HUDEP-2 (cell line): ENCODE measurements at regions not wholly inside any gene's neighbourhood (a gene's known extent, or its start where the extent isn't known, plus 50 kb on each side); places are given as distances from the start of the nearest gene placed in this dataset.
A peak's percentile ranks its signal among the peaks of the same experiment; 100 is the strongest.
"Not testable (repeated sequence)": the region's sequence is repeated elsewhere in the genome, so short reads cannot be mapped to it uniquely, and the experiment has no call there.

Source experiments
- DNase-seq, 76 experiments: peaks; one replicate each; lab custom pipeline; 2025; ENCODE audit not compliant: unreplicated experiment in 76 of 76; lab: John Stamatoyannopoulos, UW

- DNase-seq = no peak
These were observed 50.9 kb upstream of the UBASH3B start for GRCh38 chr11:122604621-122605020.

- no peak for DNase-seq
These were observed 54.1 kb upstream of the UBASH3B start for GRCh38 chr11:122601141-122602125.

- DNase-seq = no peak
These were observed 55.2 kb upstream of the UBASH3B start for GRCh38 chr11:122600290-122600689.

- no peak for DNase-seq
These were observed 56.1 kb upstream of the UBASH3B start for GRCh38 chr11:122599434-122599833.

- no peak for DNase-seq
These were observed 56.6 kb upstream of the UBASH3B start for GRCh38 chr11:122598971-122599370.

- DNase-seq = no peak
These were observed 58.0 kb upstream of the UBASH3B start for GRCh38 chr11:122597511-122597910.

GRCh38 chr11:122594986-122595645, 60.4 kb upstream of the UBASH3B start:
- DNase-seq = no peak

GRCh38 chr11:122593473-122594420, 61.8 kb upstream of the UBASH3B start:
- no peak for DNase-seq

GRCh38 chr11:122592641-122593040, 62.9 kb upstream of the UBASH3B start:
- DNase-seq = no peak

GRCh38 chr11:122584670-122585069, 70.9 kb upstream of the UBASH3B start:
- DNase-seq = no peak

GRCh38 chr11:122580071-122580470, 75.5 kb upstream of the UBASH3B start:
- not testable (repeated sequence) for DNase-seq

- peak in 3 of 76 experiments; percentile 1 to 6 (median 5) for DNase-seq
These were observed 77.2 kb upstream of the UBASH3B start for GRCh38 chr11:122578171-122578825.

- no peak for DNase-seq
These were observed 82.9 kb upstream of the UBASH3B start for GRCh38 chr11:122572592-122572991.

GRCh38 chr11:122563761-122564160, 91.8 kb upstream of the UBASH3B start:
- DNase-seq = no peak

GRCh38 chr11:122559734-122560382, 95.7 kb upstream of the UBASH3B start:
- peak in 2 of 76 experiments; percentile 2 to 27 for DNase-seq

- not testable (repeated sequence) for DNase-seq
These were observed 96.3 kb upstream of the UBASH3B start for GRCh38 chr11:122559218-122559617.

- not testable (repeated sequence) for DNase-seq
These were observed 98.4 kb upstream of the UBASH3B start for GRCh38 chr11:122557163-122557562.

GRCh38 chr11:122556605-122557004, 98.9 kb upstream of the UBASH3B start:
- DNase-seq = no peak

GRCh38 chr11:122538060-122538459, 117.5 kb upstream of the UBASH3B start:
- no peak for DNase-seq

- DNase-seq = no peak
These were observed 130.6 kb upstream of the UBASH3B start for GRCh38 chr11:122524898-122525297.
